HG02763 (cell line): ENCODE measurements at regions not wholly inside any gene's neighbourhood (a gene's known extent, or its start where the extent isn't known, plus 50 kb on each side); places are given as distances from the start of the nearest gene placed in this dataset.
"Not testable (repeated sequence)": the region's sequence is repeated elsewhere in the genome, so short reads cannot be mapped to it uniquely, and the experiment has no call there.

Experiments
- ATAC-seq: cut with Tn5 transposase; IDR thresholded peaks from one replicate; pipeline ENCODE4 v1.9.1; 2021; ENCODE audit warnings: mild to moderate bottlenecking, moderate library complexity; ENCODE audit not compliant: unreplicated experiment

- ATAC-seq: no peak
These were observed 281.8 kb upstream of the ZNF507 start for GRCh38 chr19:32063601-32064000.

- no peak for ATAC-seq
These were observed 279.4 kb upstream of the ZNF507 start for GRCh38 chr19:32066056-32066455.

DNA sequence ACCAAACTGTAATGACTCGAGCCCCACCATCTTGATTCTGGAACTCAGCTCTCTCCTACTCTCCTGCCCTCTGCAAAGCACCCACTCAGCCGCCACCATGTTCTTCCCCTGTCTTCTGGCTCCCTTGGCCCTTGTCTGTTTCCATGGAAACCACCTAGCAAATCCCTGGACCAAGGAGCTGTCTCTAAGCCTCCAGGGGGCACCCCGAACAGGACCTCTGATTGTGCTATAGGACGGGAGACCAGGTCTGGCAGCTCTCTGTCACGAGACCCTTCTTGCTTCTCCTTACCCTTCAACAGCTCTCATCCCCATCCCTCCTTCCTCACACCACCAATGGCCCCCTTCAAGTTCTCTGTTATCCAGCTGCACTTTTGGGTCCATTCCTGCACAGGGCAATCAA is 277.7 kb upstream of the ZNF507 start:
- no peak for ATAC-seq

GRCh38 chr19:32068793-32069192 is 276.6 kb upstream of the ZNF507 start:
- no peak for ATAC-seq

- ATAC-seq: no peak
These were observed 275.3 kb upstream of the ZNF507 start for GRCh38 chr19:32070101-32070500.

GRCh38 chr19:32082028-32082427 is 263.4 kb upstream of the ZNF507 start:
- no peak for ATAC-seq

DNA sequence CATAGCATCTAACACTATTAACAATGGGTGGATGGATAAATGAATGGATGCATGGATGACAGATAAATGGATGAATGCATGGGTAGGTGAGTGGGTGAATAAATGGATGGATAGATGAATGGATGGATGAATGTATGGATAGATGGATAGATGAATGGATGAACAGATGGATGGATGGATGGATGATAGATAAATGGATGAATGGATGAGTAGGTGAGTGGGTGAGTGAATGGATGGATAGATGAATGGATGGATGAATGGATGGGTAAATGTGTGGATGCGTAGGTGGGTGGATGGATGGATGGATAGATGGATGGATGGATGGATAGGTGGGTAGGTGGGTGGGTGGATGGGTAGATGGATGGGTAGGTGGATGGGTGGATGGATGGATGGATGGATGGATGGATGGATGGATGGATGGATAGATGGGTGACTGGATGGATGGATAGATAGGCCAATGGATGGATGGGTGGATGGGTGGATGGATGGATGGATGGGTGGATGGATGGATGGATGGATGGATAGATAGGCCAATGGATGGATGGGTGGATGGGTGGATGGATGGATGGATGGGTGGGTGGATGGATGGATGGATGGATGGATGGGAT is 260.6 kb upstream of the ZNF507 start:
- ATAC-seq: not testable (repeated sequence)

GRCh38 chr19:32091241-32091640 is 254.2 kb upstream of the ZNF507 start:
- ATAC-seq: no peak

- no peak for ATAC-seq
These were observed 248.4 kb upstream of the ZNF507 start for GRCh38 chr19:32097011-32097410.

DNA sequence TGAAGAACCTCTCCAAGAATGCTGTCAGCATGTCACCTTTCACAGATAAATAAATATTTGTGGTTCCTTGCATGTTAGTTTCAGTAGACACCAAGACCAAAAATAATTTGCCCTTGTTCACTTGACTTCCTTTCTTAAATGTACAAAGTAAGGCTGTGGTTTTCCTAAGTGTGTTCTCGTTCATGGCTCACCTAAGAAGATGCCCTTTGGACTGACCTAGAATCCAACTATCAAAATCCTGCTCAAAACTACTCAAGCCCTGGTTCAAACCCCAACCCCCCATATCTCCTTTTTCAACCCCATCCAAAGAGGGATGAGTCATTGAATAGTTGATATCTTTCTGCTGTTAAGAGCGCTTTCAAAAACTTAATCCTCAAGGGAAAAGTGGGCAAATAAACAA is 247.8 kb upstream of the ZNF507 start:
- ATAC-seq: no peak

GRCh38 chr19:32098968-32099367 is 246.4 kb upstream of the ZNF507 start:
- no peak for ATAC-seq

DNA sequence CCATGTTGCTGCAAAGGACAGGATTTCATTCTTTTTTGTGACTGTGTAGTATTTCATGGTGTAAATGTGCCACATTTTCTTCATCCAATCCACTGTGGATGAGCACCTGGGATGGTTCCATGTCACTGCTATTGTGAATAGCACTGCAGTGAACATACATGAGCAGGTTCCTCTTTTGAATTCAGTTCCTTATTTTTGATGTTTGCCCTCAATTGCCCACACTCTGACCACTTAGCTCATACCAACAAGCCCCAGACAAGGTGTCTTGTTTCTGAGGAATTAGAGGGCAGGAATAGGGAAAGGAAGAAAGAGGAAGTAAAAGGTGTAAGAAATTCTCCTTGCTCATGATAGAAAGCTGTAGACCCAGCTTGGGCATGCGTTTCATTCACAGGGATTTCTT is 244.2 kb upstream of the ZNF507 start:
- ATAC-seq: no peak

DNA sequence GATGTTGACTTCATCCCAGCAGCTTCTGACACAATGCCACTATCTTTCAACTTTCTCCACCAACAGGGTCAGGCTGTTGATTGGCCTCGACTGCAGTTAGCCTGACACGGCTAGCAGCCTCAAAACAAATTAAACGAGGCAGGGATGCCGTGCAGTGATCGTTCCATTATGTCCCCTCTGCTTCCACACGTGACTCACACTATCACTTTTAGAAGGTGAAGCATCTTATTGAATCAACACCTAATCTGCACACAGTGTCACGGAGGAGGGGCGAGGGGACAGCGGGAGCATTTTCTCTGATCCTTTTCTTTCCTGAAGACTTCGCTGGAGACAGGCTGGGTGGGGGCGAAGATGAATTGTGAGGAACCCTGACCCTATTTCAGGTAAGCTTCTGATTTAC is 241.9 kb upstream of the ZNF507 start:
- no peak for ATAC-seq

GRCh38 chr19:32104153-32104849 is 241.1 kb upstream of the ZNF507 start:
- ATAC-seq: no peak

DNA sequence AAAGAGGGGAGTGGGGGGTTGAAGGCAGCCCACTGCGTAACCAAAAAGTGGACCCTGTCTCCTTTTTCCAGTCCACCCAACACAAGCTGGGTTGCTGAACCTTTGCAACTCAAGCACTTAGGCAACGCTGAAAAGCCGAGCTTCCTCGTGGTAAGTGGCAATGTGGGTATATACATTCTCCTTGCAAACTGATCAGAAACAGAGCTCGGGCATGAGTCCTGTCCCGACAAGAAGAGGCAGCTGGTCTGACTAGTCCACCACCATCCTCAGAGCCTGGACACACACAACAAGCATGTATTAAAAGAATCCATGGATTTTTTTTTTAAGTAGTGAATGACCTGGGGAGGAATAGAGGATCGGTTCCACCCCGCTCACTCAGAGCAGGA is 240.6 kb upstream of the ZNF507 start:
- ATAC-seq: no peak

GRCh38 chr19:32105527-32106310 is 239.7 kb upstream of the ZNF507 start:
- no peak for ATAC-seq

GRCh38 chr19:32122258-32122657 is 223.2 kb upstream of the ZNF507 start:
- no peak for ATAC-seq

- ATAC-seq: no peak
These were observed 222.0 kb upstream of the ZNF507 start for GRCh38 chr19:32123355-32123940.

DNA sequence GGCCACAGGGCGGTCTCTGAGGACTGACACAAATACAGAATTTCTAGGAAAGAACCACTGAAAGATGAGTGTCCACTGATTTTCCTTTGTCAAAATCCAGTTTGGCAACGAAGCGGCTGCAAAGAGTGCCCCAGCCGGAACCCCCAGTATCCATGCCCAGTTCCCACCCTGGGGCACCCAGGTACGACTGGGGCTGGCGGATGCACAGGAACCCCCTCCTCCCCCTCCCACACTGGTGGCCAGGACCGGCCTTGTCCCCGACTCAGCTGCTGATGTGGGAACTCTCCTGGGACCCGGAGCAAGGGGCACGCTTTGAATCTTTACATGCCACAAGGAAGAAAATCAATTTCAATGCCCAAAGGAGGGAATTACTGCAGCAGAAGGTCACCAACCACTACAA is 220.8 kb upstream of the ZNF507 start:
- ATAC-seq: no peak

DNA sequence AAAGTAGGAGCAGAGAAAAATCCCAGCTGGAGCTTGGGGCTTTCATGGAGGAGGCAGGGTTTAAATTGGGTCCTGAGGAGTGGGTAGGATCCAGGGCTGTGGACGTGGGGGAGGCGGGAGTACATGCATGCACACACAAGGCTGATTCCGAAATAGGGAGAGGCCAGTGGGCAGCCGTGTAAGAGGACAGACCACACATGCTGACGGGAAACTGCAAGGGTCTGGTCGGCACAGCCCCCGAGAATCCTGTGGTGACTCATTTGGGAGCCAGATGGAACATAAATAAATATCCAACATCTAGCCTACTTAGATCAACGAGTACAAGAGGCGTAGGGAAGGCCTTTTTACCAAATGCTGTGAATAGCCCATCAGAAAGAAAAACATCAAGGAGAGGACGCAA is 216.3 kb upstream of the ZNF507 start:
- ATAC-seq: no peak

- no peak for ATAC-seq
These were observed 215.1 kb upstream of the ZNF507 start for GRCh38 chr19:32130332-32130731.

GRCh38 chr19:32131005-32131404 is 214.4 kb upstream of the ZNF507 start:
- ATAC-seq: no peak
